HG03108 (cell line): ENCODE measurements at regions not wholly inside any gene's neighbourhood (a gene's known extent, or its start where the extent isn't known, plus 50 kb on each side); places are given as distances from the start of the nearest gene placed in this dataset.
"Not testable (repeated sequence)": the region's sequence is repeated elsewhere in the genome, so short reads cannot be mapped to it uniquely, and the experiment has no call there.

Experiments used
- ATAC-seq: cut with Tn5 transposase; IDR thresholded peaks from one replicate; pipeline ENCODE4 v1.9.1; 2021; ENCODE audit warnings: moderate library complexity; ENCODE audit not compliant: unreplicated experiment

DNA sequence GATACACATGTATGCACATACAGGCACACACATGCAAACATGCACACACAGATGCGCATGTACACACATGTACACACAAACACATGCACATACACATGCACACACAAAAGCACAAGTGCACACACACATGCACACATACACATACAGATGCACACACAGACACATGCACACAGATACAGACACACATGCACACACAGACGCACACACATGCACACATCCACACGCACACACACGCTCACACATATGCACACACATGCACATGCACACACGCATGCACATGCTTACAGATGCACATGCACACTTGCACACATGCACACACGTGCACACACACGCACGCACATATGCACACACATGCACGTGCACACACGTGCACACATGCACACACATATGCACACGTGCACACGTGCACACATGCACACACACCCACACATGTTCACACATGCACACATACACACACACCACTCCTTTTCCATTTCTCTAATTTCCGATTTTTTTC is 283.8 kb upstream of the FRG2C start:
- no peak for ATAC-seq

DNA sequence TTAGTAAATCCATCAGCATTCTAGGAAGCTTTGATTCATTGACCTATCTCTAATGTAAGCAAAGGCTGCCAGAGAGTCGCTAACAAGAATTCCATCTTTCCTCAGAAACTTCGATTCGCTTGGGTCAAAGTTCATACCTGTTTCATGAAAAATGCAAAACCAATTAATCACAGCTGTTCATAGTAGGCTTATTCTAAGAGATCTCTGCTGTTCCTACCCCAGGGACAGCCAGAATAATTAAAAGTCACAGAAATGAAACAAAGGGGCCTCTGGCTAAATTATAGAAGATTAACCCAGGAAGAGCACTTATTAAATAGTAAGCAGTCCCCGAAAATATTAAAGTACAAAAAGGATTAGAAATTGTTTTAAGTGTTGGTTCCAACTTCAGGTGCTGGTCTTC is 280.1 kb upstream of the FRG2C start:
- ATAC-seq, result not testable (repeated sequence)

GRCh38 chr3:75388486-75389124 is 275.5 kb upstream of the FRG2C start:
- not testable (repeated sequence) for ATAC-seq

DNA sequence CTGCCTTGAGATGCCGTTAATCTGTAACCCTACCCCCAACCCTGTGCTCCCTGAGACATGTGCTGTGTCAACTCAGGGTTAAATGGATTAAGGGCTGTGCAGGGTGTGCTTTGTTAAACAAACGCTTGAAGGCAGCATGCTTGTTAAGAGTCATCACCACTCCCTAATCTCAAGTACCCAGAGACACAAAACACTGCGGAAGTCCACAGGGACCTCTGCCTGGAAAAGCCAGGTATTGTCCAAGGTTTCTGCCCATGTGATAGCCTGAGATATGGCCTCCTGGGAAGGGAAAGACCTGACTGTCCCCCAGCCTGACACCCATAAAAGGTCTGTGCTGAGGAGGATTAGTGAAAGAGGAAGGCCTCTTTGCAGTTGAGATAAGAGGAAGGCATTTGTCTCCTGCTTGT is 270.8 kb upstream of the FRG2C start:
- not testable (repeated sequence) for ATAC-seq

DNA sequence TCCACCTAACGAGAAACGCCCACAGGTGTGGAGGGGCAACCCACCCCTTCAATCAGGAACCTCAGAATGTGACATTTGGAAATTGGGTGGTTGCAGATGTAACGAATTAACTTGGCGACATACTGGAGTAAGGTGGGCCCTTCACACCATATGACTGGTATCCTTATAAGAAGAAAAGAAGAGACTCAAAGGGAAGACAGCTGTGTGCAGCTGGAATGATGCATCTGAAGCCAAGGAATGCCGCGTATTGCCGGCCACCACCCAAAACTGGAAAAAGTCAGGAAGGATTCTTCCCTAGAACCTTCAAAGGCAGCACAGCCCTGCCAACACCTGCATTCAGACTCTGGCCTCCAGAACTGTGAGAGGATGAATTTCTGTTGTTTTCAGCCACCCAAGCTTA is 270.0 kb upstream of the FRG2C start:
- ATAC-seq, result not testable (repeated sequence)

- ATAC-seq, result not testable (repeated sequence)
Observed at GRCh38 chr3:75394562-75395360, 269.4 kb upstream of the FRG2C start.

DNA sequence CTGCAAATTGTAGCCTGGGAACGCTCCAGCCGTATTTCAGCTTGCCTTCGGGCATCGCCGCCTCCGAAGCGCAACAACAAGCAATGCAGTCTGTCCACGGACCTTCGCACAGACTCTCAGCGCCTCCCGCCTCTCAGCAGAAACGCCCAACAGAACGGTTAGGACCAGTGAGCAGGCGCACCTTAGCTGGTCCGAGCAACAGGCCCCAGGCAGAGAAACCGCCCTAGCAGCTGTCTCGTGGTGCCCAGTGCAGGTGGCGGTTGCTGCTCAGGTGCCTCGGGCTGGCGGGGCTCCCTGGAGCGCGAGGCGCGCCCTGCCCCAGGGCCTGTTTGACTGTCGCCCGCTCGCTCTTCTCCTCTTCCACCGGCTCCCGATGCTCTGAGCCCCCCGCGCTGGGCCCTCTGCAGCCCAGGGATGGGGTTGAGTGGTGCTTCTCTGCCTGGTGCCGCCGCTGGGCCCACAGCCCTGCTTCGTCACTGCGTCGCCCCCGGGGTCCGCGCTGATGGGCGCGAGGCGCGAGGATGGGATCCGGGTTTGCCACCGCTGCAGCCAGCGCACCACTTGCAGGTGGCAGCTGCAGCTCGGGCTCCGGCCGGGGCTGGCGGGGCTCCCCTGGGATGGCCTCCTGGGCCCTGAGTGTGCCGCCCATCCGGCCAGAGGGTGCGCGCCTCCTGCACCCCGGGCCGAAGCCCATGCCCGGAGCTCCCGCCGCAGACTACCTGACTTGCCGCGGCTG is 268.4 kb upstream of the FRG2C start:
- ATAC-seq, result no peak

DNA sequence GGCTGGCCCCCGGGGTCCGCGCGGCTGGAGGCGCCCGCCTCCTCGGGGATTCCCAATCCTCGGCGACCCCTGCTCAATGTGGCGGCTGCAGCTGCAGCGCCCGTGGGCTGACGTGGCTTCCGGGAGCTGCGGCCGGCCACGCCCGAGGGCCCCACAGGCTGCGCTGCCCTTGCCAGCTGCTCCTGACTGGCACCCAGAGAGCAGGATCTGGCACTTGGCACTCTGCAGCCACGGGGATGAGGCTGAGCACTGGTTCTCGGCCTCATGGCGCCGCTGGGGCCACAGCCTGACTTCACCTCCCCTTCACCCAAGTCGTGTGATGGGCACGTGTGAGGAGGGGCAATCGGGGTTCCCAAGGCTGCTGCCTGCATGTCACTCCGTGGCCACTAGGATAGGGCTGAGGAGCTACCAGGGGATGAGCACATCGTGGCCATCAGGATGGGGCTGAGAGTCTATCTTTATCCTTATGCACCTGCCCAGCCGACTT is 267.8 kb upstream of the FRG2C start:
- ATAC-seq, result no peak

GRCh38 chr3:75397486-75397885 is 266.6 kb upstream of the FRG2C start:
- not testable (repeated sequence) for ATAC-seq

- not testable (repeated sequence) for ATAC-seq
Observed at GRCh38 chr3:75422101-75422945, 241.8 kb upstream of the FRG2C start.

DNA sequence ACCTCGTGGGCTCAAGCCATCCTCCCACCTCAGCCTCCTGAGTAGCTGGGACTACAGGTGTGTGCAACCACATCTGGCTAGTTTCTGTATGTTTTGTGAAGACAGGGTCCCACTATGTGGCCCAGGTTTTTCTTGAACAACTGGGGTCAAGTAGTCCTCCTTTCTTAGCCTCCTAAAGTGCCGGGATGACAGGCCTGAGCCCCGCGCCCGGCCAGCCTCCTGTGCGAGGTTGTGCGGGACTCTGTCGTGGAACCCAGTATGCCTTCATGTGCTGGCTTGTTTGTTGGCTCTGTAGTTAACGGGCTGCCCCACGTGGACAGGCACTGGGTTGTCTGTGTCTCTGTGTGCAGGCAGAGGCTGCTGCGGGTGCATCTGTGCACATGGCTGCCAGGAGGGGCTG is 238.7 kb upstream of the FRG2C start:
- ATAC-seq, result not testable (repeated sequence)

- ATAC-seq, result not testable (repeated sequence)
Observed at GRCh38 chr3:75427486-75427885, 236.6 kb upstream of the FRG2C start.

GRCh38 chr3:75427906-75428305 is 236.2 kb upstream of the FRG2C start:
- not testable (repeated sequence) for ATAC-seq

- ATAC-seq, result not testable (repeated sequence)
Observed at GRCh38 chr3:75429561-75430220, 234.4 kb upstream of the FRG2C start.

DNA sequence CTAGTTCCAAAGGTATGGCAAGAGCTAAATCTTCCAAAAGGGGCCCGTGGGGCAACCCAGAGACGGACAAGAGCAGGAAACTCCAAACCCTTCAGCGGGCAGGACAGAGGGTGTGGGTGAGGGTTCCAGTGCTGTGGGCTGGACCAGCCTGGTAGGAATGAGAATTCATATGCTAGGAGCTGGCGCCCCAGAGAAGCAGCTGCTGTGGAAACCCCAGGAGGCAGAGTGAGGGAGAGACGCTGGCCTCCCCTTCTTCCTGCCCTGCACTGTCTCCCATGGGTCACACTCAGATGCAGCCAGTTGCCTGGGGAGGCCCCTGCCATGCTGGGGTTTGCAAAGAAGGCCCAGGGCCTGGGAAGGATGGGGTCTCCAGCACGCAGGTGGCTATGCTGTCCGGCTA is 233.7 kb upstream of the FRG2C start:
- not testable (repeated sequence) for ATAC-seq

- not testable (repeated sequence) for ATAC-seq
Observed at GRCh38 chr3:75431120-75431519, 233.0 kb upstream of the FRG2C start.

DNA sequence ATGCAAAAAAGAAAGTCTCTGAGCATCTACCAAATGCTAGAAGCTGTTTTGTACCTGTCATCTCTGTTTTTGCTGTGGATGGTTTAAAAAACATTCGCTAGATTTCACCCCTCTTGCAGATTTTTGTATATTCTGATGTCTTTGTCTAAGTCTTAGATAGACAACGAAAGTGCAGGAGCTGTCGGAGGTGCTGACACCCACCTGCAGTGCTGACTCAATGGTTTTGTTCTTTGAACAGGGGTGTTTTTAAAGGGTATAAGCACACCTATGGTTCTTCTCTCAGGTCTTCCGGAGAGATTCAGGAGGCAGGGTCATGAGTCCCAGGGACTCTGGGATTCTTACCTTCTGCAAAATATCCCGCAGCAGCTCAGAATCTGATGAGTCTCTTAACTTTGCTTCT is 231.7 kb upstream of the FRG2C start:
- not testable (repeated sequence) for ATAC-seq

GRCh38 chr3:75432885-75433284 is 231.2 kb upstream of the FRG2C start:
- not testable (repeated sequence) for ATAC-seq

DNA sequence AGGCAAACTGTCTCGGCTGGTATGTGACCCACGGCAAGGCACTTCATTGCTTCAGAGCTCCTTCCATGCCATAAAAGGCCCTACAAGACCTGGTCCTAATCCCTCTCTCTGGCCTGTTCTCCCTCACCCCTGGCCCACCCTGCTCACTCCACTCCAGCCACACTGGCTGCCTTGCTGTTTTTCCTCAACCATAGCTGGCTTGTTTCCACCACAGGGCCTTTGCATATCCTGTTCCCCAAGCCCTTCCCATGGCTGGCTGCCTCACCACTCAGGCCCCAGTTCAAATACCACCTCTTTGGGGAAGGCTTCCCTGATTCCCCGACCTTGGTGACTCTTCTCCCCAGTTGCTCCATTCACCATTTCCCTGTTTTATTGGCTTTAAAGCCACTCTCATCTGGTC is 230.8 kb upstream of the FRG2C start:
- ATAC-seq, result not testable (repeated sequence)
